ENCODE measurements at regions not wholly inside any gene's neighbourhood (a gene's known extent, or its start where the extent isn't known, plus 50 kb on each side); places are given as distances from the start of the nearest gene placed in this dataset.

DNA sequence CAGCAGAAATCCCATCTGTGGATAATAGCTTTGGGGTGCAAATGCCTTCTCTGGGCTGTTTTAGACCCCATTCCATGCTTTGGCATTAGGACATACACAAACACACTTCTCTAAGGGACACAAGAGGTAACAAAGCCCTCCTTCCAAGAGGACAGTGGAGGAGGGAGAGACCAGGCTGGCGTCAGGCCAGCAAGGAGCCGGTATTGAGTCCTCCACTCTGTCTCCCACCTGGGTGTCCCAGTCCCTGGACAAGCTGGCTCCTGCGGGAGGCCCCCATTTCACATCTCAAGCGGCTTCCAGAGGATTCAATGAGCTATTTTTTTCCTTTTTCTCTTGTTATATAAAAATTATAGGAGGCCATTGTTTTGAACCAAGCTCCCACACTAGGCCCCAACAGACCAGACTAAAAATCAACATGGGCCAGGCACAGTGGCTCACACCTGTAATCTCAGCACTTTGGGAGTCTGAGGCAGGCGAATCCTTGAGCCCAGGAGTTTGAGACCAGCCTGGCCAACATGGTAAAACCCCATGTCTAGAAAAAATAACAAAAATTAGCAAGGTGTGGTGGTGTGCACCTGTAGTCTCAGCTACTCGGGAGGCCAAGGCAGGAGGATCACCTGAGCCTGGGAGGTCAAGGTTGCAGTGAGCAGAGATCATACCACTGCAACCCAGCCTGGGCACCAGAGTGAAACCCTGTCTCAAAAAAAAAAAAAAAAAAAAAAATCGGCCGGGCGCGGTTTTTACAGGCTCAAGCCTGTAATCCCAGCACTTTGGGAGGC lies 142.9 kb downstream of the TOMM20 start:
- no peak overlapping the region for H3K4me3 ChIP-seq (ENCODE audit: low read length)
- DNase-seq (ENCODE audit: low read depth) = no peak
- TF ChIP-seq, protein P1, sequence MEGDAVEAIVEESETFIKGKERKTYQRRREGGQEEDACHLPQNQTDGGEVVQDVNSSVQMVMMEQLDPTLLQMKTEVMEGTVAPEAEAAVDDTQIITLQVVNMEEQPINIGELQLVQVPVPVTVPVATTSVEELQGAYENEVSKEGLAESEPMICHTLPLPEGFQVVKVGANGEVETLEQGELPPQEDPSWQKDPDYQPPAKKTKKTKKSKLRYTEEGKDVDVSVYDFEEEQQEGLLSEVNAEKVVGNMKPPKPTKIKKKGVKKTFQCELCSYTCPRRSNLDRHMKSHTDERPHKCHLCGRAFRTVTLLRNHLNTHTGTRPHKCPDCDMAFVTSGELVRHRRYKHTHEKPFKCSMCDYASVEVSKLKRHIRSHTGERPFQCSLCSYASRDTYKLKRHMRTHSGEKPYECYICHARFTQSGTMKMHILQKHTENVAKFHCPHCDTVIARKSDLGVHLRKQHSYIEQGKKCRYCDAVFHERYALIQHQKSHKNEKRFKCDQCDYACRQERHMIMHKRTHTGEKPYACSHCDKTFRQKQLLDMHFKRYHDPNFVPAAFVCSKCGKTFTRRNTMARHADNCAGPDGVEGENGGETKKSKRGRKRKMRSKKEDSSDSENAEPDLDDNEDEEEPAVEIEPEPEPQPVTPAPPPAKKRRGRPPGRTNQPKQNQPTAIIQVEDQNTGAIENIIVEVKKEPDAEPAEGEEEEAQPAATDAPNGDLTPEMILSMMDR (conservative IDR thresholded peaks at IDR 0.05; ENCODE audit: low read depth, low read length) = no peak

DNA sequence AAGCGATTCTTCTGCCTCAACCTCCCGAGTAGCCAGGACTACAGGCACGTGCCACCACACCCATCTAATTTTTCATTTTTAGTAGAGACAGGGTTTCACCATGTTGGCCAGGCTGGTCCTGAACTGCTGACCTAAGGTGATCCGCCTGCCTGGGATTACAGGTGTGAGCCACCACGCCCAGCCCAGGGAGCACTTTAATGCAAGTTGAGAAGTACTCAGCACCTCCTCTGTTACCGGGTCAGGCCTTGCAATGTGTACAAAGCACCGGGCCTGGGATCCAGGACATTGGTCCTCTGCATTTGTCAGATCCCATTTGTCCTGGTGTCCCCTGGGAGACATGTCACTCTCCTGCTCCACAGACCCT lies 143.6 kb downstream of the TOMM20 start:
- no peak for DNase-seq (ENCODE audit: low read depth)
- TF ChIP-seq, protein P1 (conservative IDR thresholded peaks at IDR 0.05; ENCODE audit: low read depth, low read length) = no peak
- H3K4me3 ChIP-seq (ENCODE audit: low read length) = no peak overlapping the region

DNA sequence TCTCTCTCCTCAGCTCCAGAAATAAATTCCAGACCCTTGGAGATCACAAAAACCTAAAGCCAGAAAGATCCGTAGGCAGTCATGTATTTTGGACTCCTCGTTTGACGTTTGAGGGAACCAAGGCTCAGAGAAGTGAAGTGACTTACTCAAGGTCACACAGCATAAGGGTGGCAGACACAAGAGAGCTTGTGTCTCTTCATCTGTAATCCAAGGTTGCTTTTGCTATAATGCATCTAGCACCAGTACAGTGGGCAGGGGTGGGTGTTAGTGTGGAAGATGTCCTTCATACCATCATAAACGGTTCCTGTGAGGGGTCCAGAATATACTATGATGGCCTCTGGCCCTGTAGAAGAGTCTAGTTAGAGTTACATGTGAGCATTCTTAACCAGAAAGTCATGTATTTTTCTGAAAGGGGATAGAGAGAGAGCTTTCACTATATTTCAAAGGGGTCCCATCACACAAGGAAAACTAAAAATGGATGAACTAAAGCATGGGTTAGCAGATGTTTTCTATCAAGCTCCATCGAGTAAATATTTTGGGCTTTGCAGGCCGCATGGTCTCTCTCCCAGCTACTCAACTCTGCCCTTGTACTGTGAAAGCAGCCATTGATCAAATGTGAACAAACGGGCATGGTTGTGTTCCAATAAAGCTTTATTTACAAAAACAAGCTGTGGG lies 144.9 kb downstream of the TOMM20 start:
- TF ChIP-seq, protein P1 (conservative IDR thresholded peaks at IDR 0.05; ENCODE audit: low read depth, low read length) = no peak
- no peak for DNase-seq (ENCODE audit: low read depth)
- H3K4me3 ChIP-seq (ENCODE audit: low read length) = no peak overlapping the region

DNA sequence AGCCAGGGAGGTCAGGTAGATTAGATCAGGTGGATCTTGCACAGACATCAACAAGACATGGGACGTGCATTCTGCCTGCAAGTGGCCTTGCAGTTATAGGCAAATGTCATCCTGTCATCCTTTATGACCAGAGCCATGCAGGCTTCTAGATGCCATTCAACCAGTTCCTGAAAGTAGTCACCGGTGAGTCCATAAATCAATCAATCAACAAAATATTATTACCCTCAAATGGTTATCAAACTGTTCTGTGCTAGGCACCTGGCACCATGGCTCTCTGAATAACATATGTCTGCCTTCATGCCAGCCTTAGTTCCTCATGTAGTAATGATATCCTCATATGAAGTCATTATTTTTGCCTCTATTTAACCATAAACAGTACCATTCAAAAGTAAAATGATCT lies 146.9 kb downstream of the TOMM20 start:
- no peak for DNase-seq (ENCODE audit: low read depth)
- TF ChIP-seq, protein P1 (conservative IDR thresholded peaks at IDR 0.05; ENCODE audit: low read depth, low read length) = no peak
- no peak overlapping the region for H3K4me3 ChIP-seq (ENCODE audit: low read length)

DNA sequence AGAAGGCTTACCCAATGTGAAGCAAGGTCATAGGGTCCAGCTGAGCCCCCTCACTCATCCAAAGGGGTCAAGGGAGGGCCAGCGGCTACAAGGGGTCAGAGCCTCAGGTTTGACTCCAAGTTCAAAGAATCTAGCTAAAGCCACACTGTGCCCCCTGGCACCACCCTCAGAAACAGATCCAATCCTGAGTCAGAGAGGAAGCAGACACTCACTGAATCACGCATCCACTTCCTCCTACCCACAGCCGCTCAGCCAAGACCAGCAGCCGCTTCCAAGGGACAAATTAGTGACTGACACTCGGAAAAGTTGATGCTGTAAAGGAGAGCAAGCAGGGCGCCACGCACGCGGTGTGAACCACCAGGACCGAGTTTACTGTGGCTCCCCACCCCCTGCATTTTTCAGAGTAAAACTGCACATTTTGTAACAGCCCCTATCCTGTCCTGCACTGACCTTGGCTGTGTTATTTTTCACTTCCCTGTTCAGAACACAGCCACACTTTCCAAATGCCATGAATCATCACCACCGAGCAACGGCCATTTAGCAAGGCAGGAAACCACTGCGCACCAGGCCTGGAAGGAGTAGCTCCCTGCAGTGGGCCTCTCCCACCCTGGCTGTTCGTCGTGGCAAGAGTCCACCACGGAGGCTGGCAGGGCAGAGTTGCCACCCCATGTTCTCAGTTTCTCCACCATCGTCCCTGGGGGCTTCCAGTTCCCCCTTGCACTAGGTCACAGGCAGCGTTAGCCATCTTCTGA lies 147.8 kb downstream of the TOMM20 start:
- TF ChIP-seq, protein P1 (conservative IDR thresholded peaks at IDR 0.05; ENCODE audit: low read depth, low read length) = no peak
- DNase-seq (ENCODE audit: low read depth) = peak; percentile 69
- H3K4me3 ChIP-seq (ENCODE audit: low read length) = no peak overlapping the region

DNA sequence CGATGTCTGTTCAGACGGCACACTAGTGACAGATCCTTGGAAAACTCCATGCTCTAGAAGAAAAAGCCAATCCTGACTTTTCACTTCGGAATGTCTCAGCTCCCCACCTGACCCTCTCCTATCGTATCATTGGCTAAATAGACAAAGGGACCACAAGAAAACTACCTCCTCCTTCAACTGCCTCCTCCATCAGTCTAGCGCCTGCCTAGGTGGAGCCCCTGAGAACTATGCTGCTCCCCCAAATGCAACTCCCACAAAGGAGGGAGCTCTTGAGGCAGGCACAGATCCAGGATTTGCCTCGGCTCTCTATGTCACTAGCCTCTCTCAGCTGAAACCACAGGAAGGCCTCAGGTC lies 148.4 kb downstream of the TOMM20 start:
- TF ChIP-seq, protein P1 (conservative IDR thresholded peaks at IDR 0.05; ENCODE audit: low read depth, low read length) = peak; percentile 14
- no peak overlapping the region for H3K4me3 ChIP-seq (ENCODE audit: low read length)
- DNase-seq (ENCODE audit: low read depth) = peak; percentile 39

Measured in retinal pigment epithelial cell (primary cell).